K562 (cell line): ENCODE measurements at regions not wholly inside any gene's neighbourhood (a gene's known extent, or its start where the extent isn't known, plus 50 kb on each side); places are given as distances from the start of the nearest gene placed in this dataset.

Source experiments
- ARNT ChIP-seq, 2 experiments: fragments of 450-650 bp; IDR thresholded peaks; 2 replicates each; pipeline ENCODE4 v1.6.1; 2016; ENCODE audit warnings: mild to moderate bottlenecking in 1 of 2
- JUND ChIP-seq, 2 experiments: IDR thresholded peaks; 2 replicates in 1 of 2; 3 replicates in 1 of 2; pipeline ENCODE4 v1.6.1; 2011; ENCODE audit warnings: borderline replicate concordance in 2 of 2, low read depth in 2 of 2, low read length in 2 of 2, improper control_type of control experiment in 1 of 2, missing biosample characterization in 1 of 2, missing genetic modification characterization in 1 of 2, missing genetic modification reagents in 1 of 2
- NUFIP1 ChIP-seq: fragments of 450-650 bp; IDR thresholded peaks from 2 replicates; pipeline ENCODE4 v1.6.1; 2018; ENCODE audit not compliant: partially characterized antibody
- ZNF644 ChIP-seq: fragments of 200-800 bp; sonication (Bioruptor generic); IDR thresholded peaks from 2 replicates; pipeline ENCODE4 v1.6.1; 2016; ENCODE audit warnings: low read depth, missing genetic modification characterization, missing compliant biosample characterization
- TF ChIP-seq, protein P1 (sequence below): fragments of 450-650 bp; conservative IDR thresholded peaks from 2 replicates; pipeline ENCODE4 v1.6.1; 2016; ENCODE audit warnings: missing genetic modification characterization, low read depth, mild to moderate bottlenecking, missing compliant biosample characterization, moderate library complexity
- TF ChIP-seq, protein P2 (sequence below): fragments of 250-450 bp; sonication (Bioruptor Pico); IDR thresholded peaks from 2 replicates; pipeline ENCODE4 v1.4.0; 2020; ENCODE audit warnings: borderline replicate concordance
- TF ChIP-seq, protein P3 (sequence below): fragments of 250-450 bp; sonication (Bioruptor Pico); IDR thresholded peaks from 2 replicates; pipeline ENCODE4 v1.4.0; 2020
- TF ChIP-seq, protein P4 (sequence below): fragments of 200-800 bp; sonication (Bioruptor generic); IDR thresholded peaks from 2 replicates; pipeline ENCODE4 v1.6.1; 2016; ENCODE audit warnings: missing genetic modification characterization, missing compliant biosample characterization
- TF ChIP-seq, protein P5 (sequence below): sonication (generic); formaldehyde crosslinking; IDR thresholded peaks from 2 replicates; pipeline ENCODE4 v1.4.0; 2020; ENCODE audit warnings: mild to moderate bottlenecking, missing genetic modification reagents
- TF ChIP-seq, protein P6 (sequence below): fragments of 450-650 bp; formaldehyde crosslinking; IDR thresholded peaks from 2 replicates; pipeline ENCODE4 v1.4.0; 2020; ENCODE audit warnings: mild to moderate bottlenecking
- TF ChIP-seq, protein P7 (sequence below): fragments of 250-450 bp; sonication (Bioruptor Pico); IDR thresholded peaks from 2 replicates; pipeline ENCODE4 v1.5.0; 2020; ENCODE audit warnings: mild to moderate bottlenecking

DNA sequence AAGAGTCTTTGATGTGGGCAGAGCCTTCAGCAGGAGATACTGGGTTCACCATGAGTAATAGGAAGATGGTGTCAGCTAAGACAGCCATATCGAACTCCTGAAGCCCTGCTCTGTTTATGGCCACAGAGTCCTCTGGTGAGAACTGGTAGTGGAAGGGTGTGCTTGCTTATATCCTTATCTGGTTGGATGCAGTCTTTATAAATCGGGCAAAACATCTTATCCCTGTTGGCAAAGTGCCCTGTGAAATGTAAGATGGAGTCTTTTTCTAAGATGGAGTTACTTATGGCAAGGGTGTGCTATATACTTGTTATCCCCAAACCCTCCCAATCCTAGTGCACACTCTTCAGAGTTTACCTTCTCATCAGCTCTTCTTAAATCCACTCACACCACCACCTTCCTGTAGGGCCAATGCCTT lies 190.8 kb upstream of the PARD3B start (continued):
- TF ChIP-seq, protein P1, sequence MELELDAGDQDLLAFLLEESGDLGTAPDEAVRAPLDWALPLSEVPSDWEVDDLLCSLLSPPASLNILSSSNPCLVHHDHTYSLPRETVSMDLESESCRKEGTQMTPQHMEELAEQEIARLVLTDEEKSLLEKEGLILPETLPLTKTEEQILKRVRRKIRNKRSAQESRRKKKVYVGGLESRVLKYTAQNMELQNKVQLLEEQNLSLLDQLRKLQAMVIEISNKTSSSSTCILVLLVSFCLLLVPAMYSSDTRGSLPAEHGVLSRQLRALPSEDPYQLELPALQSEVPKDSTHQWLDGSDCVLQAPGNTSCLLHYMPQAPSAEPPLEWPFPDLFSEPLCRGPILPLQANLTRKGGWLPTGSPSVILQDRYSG (tag), result peak; percentile 99
- TF ChIP-seq, protein P2, sequence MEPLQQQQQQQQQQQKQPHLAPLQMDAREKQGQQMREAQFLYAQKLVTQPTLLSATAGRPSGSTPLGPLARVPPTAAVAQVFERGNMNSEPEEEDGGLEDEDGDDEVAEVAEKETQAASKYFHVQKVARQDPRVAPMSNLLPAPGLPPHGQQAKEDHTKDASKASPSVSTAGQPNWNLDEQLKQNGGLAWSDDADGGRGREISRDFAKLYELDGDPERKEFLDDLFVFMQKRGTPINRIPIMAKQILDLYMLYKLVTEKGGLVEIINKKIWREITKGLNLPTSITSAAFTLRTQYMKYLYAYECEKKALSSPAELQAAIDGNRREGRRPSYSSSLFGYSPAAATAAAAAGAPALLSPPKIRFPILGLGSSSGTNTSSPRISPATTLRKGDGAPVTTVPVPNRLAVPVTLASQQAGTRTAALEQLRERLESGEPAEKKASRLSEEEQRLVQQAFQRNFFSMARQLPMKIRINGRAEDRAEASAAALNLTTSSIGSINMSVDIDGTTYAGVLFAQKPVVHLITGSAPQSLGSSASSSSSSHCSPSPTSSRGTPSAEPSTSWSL (CRISPR knock-in tag), result peak; percentile 92; the same call in 1 of the 2 replicates
- TF ChIP-seq, protein P3, sequence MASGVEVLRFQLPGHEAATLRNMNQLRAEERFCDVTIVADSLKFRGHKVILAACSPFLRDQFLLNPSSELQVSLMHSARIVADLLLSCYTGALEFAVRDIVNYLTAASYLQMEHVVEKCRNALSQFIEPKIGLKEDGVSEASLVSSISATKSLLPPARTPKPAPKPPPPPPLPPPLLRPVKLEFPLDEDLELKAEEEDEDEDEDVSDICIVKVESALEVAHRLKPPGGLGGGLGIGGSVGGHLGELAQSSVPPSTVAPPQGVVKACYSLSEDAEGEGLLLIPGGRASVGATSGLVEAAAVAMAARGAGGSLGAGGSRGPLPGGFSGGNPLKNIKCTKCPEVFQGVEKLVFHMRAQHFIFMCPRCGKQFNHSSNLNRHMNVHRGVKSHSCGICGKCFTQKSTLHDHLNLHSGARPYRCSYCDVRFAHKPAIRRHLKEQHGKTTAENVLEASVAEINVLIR, result peak; percentile 89
- no peak for TF ChIP-seq NUFIP1
- TF ChIP-seq, protein P4, sequence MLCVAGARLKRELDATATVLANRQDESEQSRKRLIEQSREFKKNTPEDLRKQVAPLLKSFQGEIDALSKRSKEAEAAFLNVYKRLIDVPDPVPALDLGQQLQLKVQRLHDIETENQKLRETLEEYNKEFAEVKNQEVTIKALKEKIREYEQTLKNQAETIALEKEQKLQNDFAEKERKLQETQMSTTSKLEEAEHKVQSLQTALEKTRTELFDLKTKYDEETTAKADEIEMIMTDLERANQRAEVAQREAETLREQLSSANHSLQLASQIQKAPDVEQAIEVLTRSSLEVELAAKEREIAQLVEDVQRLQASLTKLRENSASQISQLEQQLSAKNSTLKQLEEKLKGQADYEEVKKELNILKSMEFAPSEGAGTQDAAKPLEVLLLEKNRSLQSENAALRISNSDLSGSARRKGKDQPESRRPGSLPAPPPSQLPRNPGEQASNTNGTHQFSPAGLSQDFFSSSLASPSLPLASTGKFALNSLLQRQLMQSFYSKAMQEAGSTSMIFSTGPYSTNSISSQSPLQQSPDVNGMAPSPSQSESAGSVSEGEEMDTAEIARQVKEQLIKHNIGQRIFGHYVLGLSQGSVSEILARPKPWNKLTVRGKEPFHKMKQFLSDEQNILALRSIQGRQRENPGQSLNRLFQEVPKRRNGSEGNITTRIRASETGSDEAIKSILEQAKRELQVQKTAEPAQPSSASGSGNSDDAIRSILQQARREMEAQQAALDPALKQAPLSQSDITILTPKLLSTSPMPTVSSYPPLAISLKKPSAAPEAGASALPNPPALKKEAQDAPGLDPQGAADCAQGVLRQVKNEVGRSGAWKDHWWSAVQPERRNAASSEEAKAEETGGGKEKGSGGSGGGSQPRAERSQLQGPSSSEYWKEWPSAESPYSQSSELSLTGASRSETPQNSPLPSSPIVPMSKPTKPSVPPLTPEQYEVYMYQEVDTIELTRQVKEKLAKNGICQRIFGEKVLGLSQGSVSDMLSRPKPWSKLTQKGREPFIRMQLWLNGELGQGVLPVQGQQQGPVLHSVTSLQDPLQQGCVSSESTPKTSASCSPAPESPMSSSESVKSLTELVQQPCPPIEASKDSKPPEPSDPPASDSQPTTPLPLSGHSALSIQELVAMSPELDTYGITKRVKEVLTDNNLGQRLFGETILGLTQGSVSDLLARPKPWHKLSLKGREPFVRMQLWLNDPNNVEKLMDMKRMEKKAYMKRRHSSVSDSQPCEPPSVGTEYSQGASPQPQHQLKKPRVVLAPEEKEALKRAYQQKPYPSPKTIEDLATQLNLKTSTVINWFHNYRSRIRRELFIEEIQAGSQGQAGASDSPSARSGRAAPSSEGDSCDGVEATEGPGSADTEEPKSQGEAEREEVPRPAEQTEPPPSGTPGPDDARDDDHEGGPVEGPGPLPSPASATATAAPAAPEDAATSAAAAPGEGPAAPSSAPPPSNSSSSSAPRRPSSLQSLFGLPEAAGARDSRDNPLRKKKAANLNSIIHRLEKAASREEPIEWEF (CRISPR knock-in tag), result peak; percentile 96
- no peak for TF ChIP-seq JUND (IDR thresholded peaks at IDR 0.05; ENCODE audit: borderline replicate concordance, low read depth, low read length)
- TF ChIP-seq JUND (tag; IDR thresholded peaks at IDR 0.05; ENCODE audit: borderline replicate concordance, low read depth, low read length), result peak; percentile 88; the same call in 2 of the 3 replicates
- peak; percentile 99 for TF ChIP-seq ZNF644 (tag)
- TF ChIP-seq, protein P5, sequence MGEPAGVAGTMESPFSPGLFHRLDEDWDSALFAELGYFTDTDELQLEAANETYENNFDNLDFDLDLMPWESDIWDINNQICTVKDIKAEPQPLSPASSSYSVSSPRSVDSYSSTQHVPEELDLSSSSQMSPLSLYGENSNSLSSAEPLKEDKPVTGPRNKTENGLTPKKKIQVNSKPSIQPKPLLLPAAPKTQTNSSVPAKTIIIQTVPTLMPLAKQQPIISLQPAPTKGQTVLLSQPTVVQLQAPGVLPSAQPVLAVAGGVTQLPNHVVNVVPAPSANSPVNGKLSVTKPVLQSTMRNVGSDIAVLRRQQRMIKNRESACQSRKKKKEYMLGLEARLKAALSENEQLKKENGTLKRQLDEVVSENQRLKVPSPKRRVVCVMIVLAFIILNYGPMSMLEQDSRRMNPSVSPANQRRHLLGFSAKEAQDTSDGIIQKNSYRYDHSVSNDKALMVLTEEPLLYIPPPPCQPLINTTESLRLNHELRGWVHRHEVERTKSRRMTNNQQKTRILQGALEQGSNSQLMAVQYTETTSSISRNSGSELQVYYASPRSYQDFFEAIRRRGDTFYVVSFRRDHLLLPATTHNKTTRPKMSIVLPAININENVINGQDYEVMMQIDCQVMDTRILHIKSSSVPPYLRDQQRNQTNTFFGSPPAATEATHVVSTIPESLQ, result no peak
- TF ChIP-seq, protein P6, sequence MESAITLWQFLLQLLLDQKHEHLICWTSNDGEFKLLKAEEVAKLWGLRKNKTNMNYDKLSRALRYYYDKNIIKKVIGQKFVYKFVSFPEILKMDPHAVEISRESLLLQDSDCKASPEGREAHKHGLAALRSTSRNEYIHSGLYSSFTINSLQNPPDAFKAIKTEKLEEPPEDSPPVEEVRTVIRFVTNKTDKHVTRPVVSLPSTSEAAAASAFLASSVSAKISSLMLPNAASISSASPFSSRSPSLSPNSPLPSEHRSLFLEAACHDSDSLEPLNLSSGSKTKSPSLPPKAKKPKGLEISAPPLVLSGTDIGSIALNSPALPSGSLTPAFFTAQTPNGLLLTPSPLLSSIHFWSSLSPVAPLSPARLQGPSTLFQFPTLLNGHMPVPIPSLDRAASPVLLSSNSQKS (CRISPR knock-in tag), result peak; percentile 94
- TF ChIP-seq ARNT (IDR thresholded peaks at IDR 0.05), result no peak
- TF ChIP-seq, protein P7, sequence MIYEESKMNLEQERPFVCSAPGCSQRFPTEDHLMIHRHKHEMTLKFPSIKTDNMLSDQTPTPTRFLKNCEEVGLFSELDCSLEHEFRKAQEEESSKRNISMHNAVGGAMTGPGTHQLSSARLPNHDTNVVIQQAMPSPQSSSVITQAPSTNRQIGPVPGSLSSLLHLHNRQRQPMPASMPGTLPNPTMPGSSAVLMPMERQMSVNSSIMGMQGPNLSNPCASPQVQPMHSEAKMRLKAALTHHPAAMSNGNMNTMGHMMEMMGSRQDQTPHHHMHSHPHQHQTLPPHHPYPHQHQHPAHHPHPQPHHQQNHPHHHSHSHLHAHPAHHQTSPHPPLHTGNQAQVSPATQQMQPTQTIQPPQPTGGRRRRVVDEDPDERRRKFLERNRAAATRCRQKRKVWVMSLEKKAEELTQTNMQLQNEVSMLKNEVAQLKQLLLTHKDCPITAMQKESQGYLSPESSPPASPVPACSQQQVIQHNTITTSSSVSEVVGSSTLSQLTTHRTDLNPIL (CRISPR knock-in tag), result peak; percentile 94
